ENCODE measurements at regions not wholly inside any gene's neighbourhood (a gene's known extent, or its start where the extent isn't known, plus 50 kb on each side); places are given as distances from the start of the nearest gene placed in this dataset.
A peak's percentile ranks its signal among the peaks of the same experiment; 100 is the strongest.
"Not testable (repeated sequence)": the region's sequence is repeated elsewhere in the genome, so short reads cannot be mapped to it uniquely, and the experiment has no call there.

- H3K9ac ChIP-seq (ENCODE audit: control insufficient read depth, extremely low read depth, insufficient read depth, low read length) = no peak overlapping the region
- H3K27ac ChIP-seq (ENCODE audit: control insufficient read depth, insufficient read depth, low read length) = no peak overlapping the region
- FAIRE-seq (no peak), DNase-seq (ENCODE audit: low read depth, low spot score) (no peak)
- no peak overlapping the region for H3K4me2 ChIP-seq (ENCODE audit: control insufficient read depth, extremely low read depth, insufficient read depth, low read depth, low read length)
- H3K4me1 ChIP-seq (ENCODE audit: control insufficient read depth, extremely low read depth, insufficient read depth, low read length) = peaks cover 16% of the 10 kb centered on the region
- dilution Hi-C loops (cut with MboI; ENCODE audit: extremely low pct_ligation_motif_present, low sequenced_read_pairs) = no loop called here
- H2AFZ ChIP-seq (ENCODE audit: control insufficient read depth, low read length) = no peak overlapping the region
- no peaks in the 10 kb centered on the region for H3K36me3 ChIP-seq (ENCODE audit: control insufficient read depth in 2 of 2, extremely low read depth in 1 of 2, insufficient read depth in 2 of 2, low read length in 2 of 2)
- no peaks in the 10 kb centered on the region for H3K9me3 ChIP-seq (ENCODE audit: control insufficient read depth, low read depth, low read length)
- no peaks in the 10 kb centered on the region for H3K27me3 ChIP-seq (ENCODE audit: control insufficient read depth, extremely low read depth, insufficient read depth, low read length)
- H3K79me2 ChIP-seq (ENCODE audit: control insufficient read depth, insufficient read depth, low read length) = no peaks in the 10 kb centered on the region
- TF ChIP-seq CTCF (optimal IDR thresholded peaks at IDR 0.05 in 1 of 3, IDR thresholded peaks at IDR 0.05 in 1 of 3, conservative IDR thresholded peaks at IDR 0.05 in 1 of 3; ENCODE audit: extremely low read depth in 1 of 3, insufficient read depth in 2 of 3, low read length in 3 of 3) (no peak), EZH2 (IDR thresholded peaks at IDR 0.05; ENCODE audit: low read length) (no peak)
- no peaks in the 10 kb centered on the region for H4K20me1 ChIP-seq (ENCODE audit: control insufficient read depth, extremely low read depth, insufficient read depth, low read length)
- H3K9me1 ChIP-seq (ENCODE audit: control insufficient read depth, extremely low read depth, insufficient read depth, low read length) = no peaks in the 10 kb centered on the region
- no peak overlapping the region for H3K4me3 ChIP-seq (ENCODE audit: control insufficient read depth in 2 of 3, extremely low read depth in 1 of 3, insufficient read depth in 2 of 3, low read depth in 1 of 3, low read length in 3 of 3)
Observed at GRCh38 chr5:77896338-77896737, 120.2 kb upstream of the TBCA start.

GRCh38 chr5:77894103-77894502, 118.0 kb upstream of the TBCA start:
- H3K79me2 ChIP-seq (ENCODE audit: control insufficient read depth, insufficient read depth, low read length); H4K20me1 ChIP-seq (ENCODE audit: control insufficient read depth, extremely low read depth, insufficient read depth, low read length); H3K9ac ChIP-seq (ENCODE audit: control insufficient read depth, extremely low read depth, insufficient read depth, low read length); H3K9me1 ChIP-seq (ENCODE audit: control insufficient read depth, extremely low read depth, insufficient read depth, low read length); H3K4me3 ChIP-seq (ENCODE audit: control insufficient read depth in 2 of 3, extremely low read depth in 1 of 3, insufficient read depth in 2 of 3, low read depth in 1 of 3, low read length in 3 of 3); H3K9me3 ChIP-seq (ENCODE audit: control insufficient read depth, low read depth, low read length); dilution Hi-C loops (cut with MboI; ENCODE audit: extremely low pct_ligation_motif_present, low sequenced_read_pairs); FAIRE-seq; H3K27ac ChIP-seq (ENCODE audit: control insufficient read depth, insufficient read depth, low read length); H3K36me3 ChIP-seq (ENCODE audit: control insufficient read depth in 2 of 2, extremely low read depth in 1 of 2, insufficient read depth in 2 of 2, low read length in 2 of 2); H3K27me3 ChIP-seq (ENCODE audit: control insufficient read depth, extremely low read depth, insufficient read depth, low read length); H3K4me2 ChIP-seq (ENCODE audit: control insufficient read depth, extremely low read depth, insufficient read depth, low read depth, low read length); DNase-seq (ENCODE audit: low read depth, low spot score); H2AFZ ChIP-seq (ENCODE audit: control insufficient read depth, low read length): not testable (repeated sequence)
- peaks cover 16% of the 10 kb centered on the region for H3K4me1 ChIP-seq (ENCODE audit: control insufficient read depth, extremely low read depth, insufficient read depth, low read length)

- no peaks in the 10 kb centered on the region for H3K36me3 ChIP-seq (ENCODE audit: control insufficient read depth in 2 of 2, extremely low read depth in 1 of 2, insufficient read depth in 2 of 2, low read length in 2 of 2)
- H3K9me1 ChIP-seq (ENCODE audit: control insufficient read depth, extremely low read depth, insufficient read depth, low read length) = no peaks in the 10 kb centered on the region
- H3K4me1 ChIP-seq (ENCODE audit: control insufficient read depth, extremely low read depth, insufficient read depth, low read length) = peaks cover 16% of the 10 kb centered on the region
- dilution Hi-C loops (cut with MboI; ENCODE audit: extremely low pct_ligation_motif_present, low sequenced_read_pairs) = no loop called here
- H3K79me2 ChIP-seq (ENCODE audit: control insufficient read depth, insufficient read depth, low read length) = no peaks in the 10 kb centered on the region
- H4K20me1 ChIP-seq (ENCODE audit: control insufficient read depth, extremely low read depth, insufficient read depth, low read length) = no peaks in the 10 kb centered on the region
- FAIRE-seq (peak; percentile 89), DNase-seq (ENCODE audit: low read depth, low spot score) (peak; percentile 61)
- H3K4me3 ChIP-seq (ENCODE audit: control insufficient read depth in 2 of 3, extremely low read depth in 1 of 3, insufficient read depth in 2 of 3, low read depth in 1 of 3, low read length in 3 of 3) = no peak overlapping the region
- no peaks in the 10 kb centered on the region for H3K9me3 ChIP-seq (ENCODE audit: control insufficient read depth, low read depth, low read length)
- H3K9ac ChIP-seq (ENCODE audit: control insufficient read depth, extremely low read depth, insufficient read depth, low read length) = no peak overlapping the region
- H3K27me3 ChIP-seq (ENCODE audit: control insufficient read depth, extremely low read depth, insufficient read depth, low read length) = no peaks in the 10 kb centered on the region
- TF ChIP-seq EZH2 (IDR thresholded peaks at IDR 0.05; ENCODE audit: low read length) (no peak), CTCF (optimal IDR thresholded peaks at IDR 0.05 in 1 of 3, IDR thresholded peaks at IDR 0.05 in 1 of 3, conservative IDR thresholded peaks at IDR 0.05 in 1 of 3; ENCODE audit: extremely low read depth in 1 of 3, insufficient read depth in 2 of 3, low read length in 3 of 3) (no peak)
- H3K4me2 ChIP-seq (ENCODE audit: control insufficient read depth, extremely low read depth, insufficient read depth, low read depth, low read length) = peak overlapping the region; percentile 19
- H2AFZ ChIP-seq (ENCODE audit: control insufficient read depth, low read length) = no peak overlapping the region
- no peak overlapping the region for H3K27ac ChIP-seq (ENCODE audit: control insufficient read depth, insufficient read depth, low read length)
Observed at GRCh38 chr5:77893225-77893860, 117.2 kb upstream of the TBCA start.

Measured in keratinocyte (primary cell).